ENCODE measurements at regions not wholly inside any gene's neighbourhood (a gene's known extent, or its start where the extent isn't known, plus 50 kb on each side); places are given as distances from the start of the nearest gene placed in this dataset.

GRCh38 chr10:123354521-123354920 lies 200.3 kb downstream of the BUB3 start:
- TF ChIP-seq FOXK2 (IDR thresholded peaks at IDR 0.05) (no peak), PKNOX1 (IDR thresholded peaks at IDR 0.05) (no peak), TARDBP (IDR thresholded peaks at IDR 0.05) (no peak), FOXA1 (IDR thresholded peaks at IDR 0.05) (no peak), NFRKB (IDR thresholded peaks at IDR 0.05) (no peak), ZNF384 (IDR thresholded peaks at IDR 0.05) (no peak), ELF4 (IDR thresholded peaks at IDR 0.05) (no peak), FOXM1 (IDR thresholded peaks at IDR 0.05; ENCODE audit: borderline replicate concordance) (no peak), HDGF (IDR thresholded peaks at IDR 0.05; ENCODE audit: borderline replicate concordance) (no peak), SP1 (IDR thresholded peaks at IDR 0.05) (no peak), L3MBTL2 (conservative IDR thresholded peaks at IDR 0.05) (no peak), LEF1 (IDR thresholded peaks at IDR 0.05; ENCODE audit: borderline replicate concordance) (no peak)

Measured in HEK293T (cell line).